H1 (cell line): ENCODE measurements at regions not wholly inside any gene's neighbourhood (a gene's known extent, or its start where the extent isn't known, plus 50 kb on each side); places are given as distances from the start of the nearest gene placed in this dataset.

Experiments used
- CTCF ChIA-PET: fragments of 300-600 bp; sonication (Branson Sonifier 250); formaldehyde crosslinking; loops from one replicate; lab custom pipeline; 2021; ENCODE audit not compliant: partially characterized antibody; lab: Charles Lee
- POLR2A ChIA-PET: fragments of 300-600 bp; sonication (Branson Sonifier 250); formaldehyde crosslinking; loops from one replicate; lab custom pipeline; 2021; ENCODE audit warnings: inconsistent platforms; ENCODE audit not compliant: partially characterized antibody; lab: Charles Lee
- DNase-seq, 2 experiments: peaks; one replicate each; pipeline versions ENCODE4 v3.0.0 to v3.0.0-alpha.2; 2010 to 2022; ENCODE audit warnings: low spot score in 2 of 2, low read depth in 1 of 2, mixed read lengths in 1 of 2
- FAIRE-seq: peaks from 2 replicates; lab custom pipeline; 2011; peaks lifted over from hg19 to GRCh38; lab: Jason Lieb, UNC
- H2AFZ ChIP-seq: 2 replicates; pipeline ENCODE4 v1.8.1; 2012; ENCODE audit warnings: low read length, inconsistent platforms
- H2AK5ac ChIP-seq: 2 replicates; pipeline ENCODE4 v1.6.1; 2013; ENCODE audit warnings: low read depth, low read length
- H2BK120ac ChIP-seq: replicated peaks from 2 replicates; pipeline ENCODE3; 2013; ENCODE audit warnings: low read depth, low read length, inconsistent platforms
- H2BK12ac ChIP-seq: 2 replicates; pipeline ENCODE4 v1.6.1; 2013; ENCODE audit warnings: low read depth, low read length
- H2BK15ac ChIP-seq: 2 replicates; pipeline ENCODE4 v1.6.1; 2013; ENCODE audit warnings: low read length
- H2BK20ac ChIP-seq: 2 replicates; pipeline ENCODE4 v1.6.1; 2013; ENCODE audit warnings: low read length
- H2BK5ac ChIP-seq: 2 replicates; pipeline ENCODE4 v1.6.1; 2013; ENCODE audit warnings: low read depth, low read length
- H3K14ac ChIP-seq: 2 replicates; pipeline ENCODE4 v1.6.1; 2013; ENCODE audit warnings: inconsistent platforms; ENCODE audit not compliant: insufficient read length
- H3K18ac ChIP-seq: 2 replicates; pipeline ENCODE4 v1.6.1; 2013; ENCODE audit warnings: low read length; ENCODE audit errors: extremely low read depth
- H3K23ac ChIP-seq: 2 replicates; pipeline ENCODE4 v1.6.1; 2013; ENCODE audit warnings: inconsistent platforms; ENCODE audit not compliant: insufficient read length
- H3K23me2 ChIP-seq: 2 replicates; pipeline ENCODE4 v1.6.1; 2013; ENCODE audit warnings: low read depth, low read length
- H3K27ac ChIP-seq: 2 replicates; pipeline ENCODE4 v1.6.1; 2011; ENCODE audit warnings: low read depth, low read length, inconsistent platforms
- H3K27me3 ChIP-seq, 4 experiments: replicated peaks in 1 of 4; 1 replicate in 1 of 4; 2 replicates in 3 of 4; pipeline versions ENCODE4 v1.6.1 to v1.8.1; 2011 to 2013; ENCODE audit warnings: low read length in 3 of 4, mild to moderate bottlenecking in 3 of 4, inconsistent platforms in 2 of 4, mixed read lengths in 2 of 4, moderate library complexity in 1 of 4; ENCODE audit not compliant: control insufficient read depth in 3 of 4, insufficient read depth in 3 of 4; ENCODE audit errors: extremely low read depth in 1 of 4
- H3K36me3 ChIP-seq, 4 experiments: 2 replicates each; pipeline versions ENCODE4 v1.6.1 to v1.8.1; 2011 to 2013; ENCODE audit warnings: mild to moderate bottlenecking in 4 of 4, low read length in 3 of 4, moderate library complexity in 2 of 4, control low read depth in 1 of 4, inconsistent platforms in 1 of 4; ENCODE audit not compliant: insufficient read depth in 4 of 4, control insufficient read depth in 2 of 4
- H3K4ac ChIP-seq: replicated peaks from 2 replicates; pipeline ENCODE3; 2013; ENCODE audit warnings: low read length, low read depth, mixed read lengths, inconsistent platforms; ENCODE audit not compliant: insufficient read length
- H3K4me1 ChIP-seq, 4 experiments: replicated peaks in 1 of 4; 1 replicate in 1 of 4; 2 replicates in 3 of 4; pipeline versions ENCODE4 v1.6.1 to v1.8.1; 2011 to 2013; ENCODE audit warnings: low read length in 3 of 4, inconsistent platforms in 2 of 4, mixed read lengths in 1 of 4; ENCODE audit not compliant: insufficient read depth in 4 of 4, control insufficient read depth in 3 of 4
- H3K4me2 ChIP-seq, 2 experiments: 2 replicates each; pipeline versions ENCODE4 v1.6.1 to v1.8.1; 2011 to 2013; ENCODE audit warnings: low read depth in 2 of 2, low read length in 2 of 2, control low read depth in 1 of 2, inconsistent platforms in 1 of 2, mild to moderate bottlenecking in 1 of 2; ENCODE audit not compliant: insufficient read depth in 1 of 2
- H3K4me3 ChIP-seq, 4 experiments: fragments of 200-600, 300-600 bp in 1 of 4; sonication (generic), shearing (Covaris generic), sonication (Bioruptor Twin) in 1 of 4; 2 replicates each; pipeline versions ENCODE4 v1.5.1 to v1.8.1; 2011 to 2016; ENCODE audit warnings: low read length in 4 of 4, low read depth in 3 of 4, control low read depth in 2 of 4, inconsistent platforms in 2 of 4, mild to moderate bottlenecking in 2 of 4, mixed read lengths in 1 of 4, moderate library complexity in 1 of 4; ENCODE audit not compliant: insufficient read depth in 2 of 4; ENCODE audit errors: extremely low read depth in 1 of 4
- H3K56ac ChIP-seq: replicated peaks from 2 replicates; pipeline ENCODE3; 2013; ENCODE audit warnings: low read depth, mild to moderate bottlenecking, mixed read lengths, low read length, inconsistent platforms; ENCODE audit not compliant: insufficient read length
- H3K79me1 ChIP-seq: 2 replicates; pipeline ENCODE4 v1.6.1; 2013; ENCODE audit warnings: low read depth, low read length, control low read depth
- H3K79me2 ChIP-seq, 2 experiments: 2 replicates each; pipeline versions ENCODE4 v1.6.1 to v1.8.1; 2012 to 2013; ENCODE audit warnings: low read length in 2 of 2, mild to moderate bottlenecking in 2 of 2, inconsistent platforms in 1 of 2; ENCODE audit not compliant: insufficient read depth in 2 of 2, control insufficient read depth in 1 of 2
- H3K9ac ChIP-seq, 4 experiments: replicated peaks in 1 of 4; 1 replicate in 1 of 4; 2 replicates in 3 of 4; pipeline versions ENCODE4 v1.6.1 to v1.8.1; 2011 to 2013; ENCODE audit warnings: low read depth in 3 of 4, low read length in 3 of 4, control low read depth in 2 of 4, mild to moderate bottlenecking in 2 of 4, moderate library complexity in 2 of 4, inconsistent platforms in 1 of 4; ENCODE audit errors: extremely low read depth in 1 of 4
- H3K9me3 ChIP-seq, 2 experiments: 2 replicates each; pipeline versions ENCODE4 v1.6.1 to v1.8.1; 2012 to 2013; ENCODE audit warnings: mild to moderate bottlenecking in 2 of 2, moderate library complexity in 2 of 2, control low read depth in 1 of 2, inconsistent platforms in 1 of 2, low read depth in 1 of 2, low read length in 1 of 2, mixed read lengths in 1 of 2; ENCODE audit not compliant: insufficient read depth in 2 of 2
- H4K20me1 ChIP-seq, 2 experiments: replicated peaks in 1 of 2; 2 replicates each; pipeline versions ENCODE3 to v1.8.1; 2011 to 2013; ENCODE audit warnings: inconsistent platforms in 2 of 2, low read length in 2 of 2, mild to moderate bottlenecking in 1 of 2; ENCODE audit not compliant: insufficient read depth in 2 of 2, control insufficient read depth in 1 of 2
- H4K5ac ChIP-seq: 2 replicates; pipeline ENCODE4 v1.6.1; 2013; ENCODE audit warnings: low read length, low read depth, mixed read lengths, inconsistent platforms; ENCODE audit not compliant: insufficient read length
- H4K8ac ChIP-seq: 2 replicates; pipeline ENCODE4 v1.8.0; 2013; ENCODE audit warnings: mild to moderate bottlenecking, moderate library complexity, low read length, inconsistent platforms; ENCODE audit not compliant: insufficient read depth; ENCODE audit errors: extremely low read depth
- H4K91ac ChIP-seq: replicated peaks from 2 replicates; pipeline ENCODE3; 2013; ENCODE audit warnings: low read length, mixed read lengths, inconsistent platforms; ENCODE audit not compliant: insufficient read length
- POU5F1 ChIP-seq: IDR thresholded peaks from 2 replicates; pipeline ENCODE4 v1.6.1; 2011; ENCODE audit warnings: low read depth, mild to moderate bottlenecking, low read length, moderate library complexity
- SP1 ChIP-seq: IDR thresholded peaks from 2 replicates; pipeline ENCODE4 v1.6.1; 2011; ENCODE audit warnings: low read depth, low read length
- TAF1 ChIP-seq: IDR thresholded peaks from 2 replicates; pipeline ENCODE4 v1.6.1; 2011; ENCODE audit warnings: mild to moderate bottlenecking, low read depth, low read length
- WGBS, 2 experiments: shearing (Covaris generic) in 1 of 2; methylation state at CpG; one replicate each; pipeline versions ENCODE4 v1.1.6 to v1.1.7; 2013 to 2015; ENCODE audit warnings: low lambda C conversion rate in 2 of 2, mixed read lengths in 2 of 2, inconsistent platforms in 1 of 2, low coverage in 1 of 2, missing lambda C conversion rate in 1 of 2; ENCODE audit not compliant: insufficient replicate concordance in 2 of 2, insufficient coverage in 1 of 2, insufficient read length in 1 of 2; ENCODE audit errors: extremely low coverage in 1 of 2, missing lambda C conversion rate in 1 of 2; 5-methylcytosine and 5-hydroxymethylcytosine counted together
- TF ChIP-seq, protein P1 (sequence below): IDR thresholded peaks from 2 replicates; pipeline ENCODE4 v1.6.1; 2011; ENCODE audit warnings: low read length, improper control_type of control experiment
- TF ChIP-seq, protein P2 (sequence below): IDR thresholded peaks from 2 replicates; pipeline ENCODE4 v1.6.1; 2011; ENCODE audit warnings: low read depth, mild to moderate bottlenecking, low read length; ENCODE audit not compliant: insufficient read depth
- TF ChIP-seq, protein P3 (sequence below): IDR thresholded peaks from 2 replicates; pipeline ENCODE4 v1.6.1; 2012; ENCODE audit warnings: inconsistent platforms

DNA sequence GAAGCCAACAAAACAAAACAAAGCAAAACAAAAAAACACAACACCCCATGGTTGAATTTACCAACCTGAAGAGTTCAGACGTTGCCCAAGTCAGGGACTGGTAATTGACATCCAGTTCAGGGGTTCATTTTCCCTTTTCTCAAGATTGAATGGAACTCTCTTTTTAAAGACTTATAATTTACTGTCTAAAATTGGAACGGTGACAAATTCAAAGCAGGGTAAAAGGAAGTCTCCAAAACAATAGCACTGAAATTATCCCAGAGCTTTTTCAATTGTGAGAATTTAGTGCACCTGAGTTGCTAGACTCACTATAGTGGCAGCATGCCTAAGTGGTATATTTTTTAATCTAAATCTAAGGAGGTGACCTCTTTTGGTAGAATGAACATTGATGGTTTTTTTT lies 90.9 kb upstream of the PREP start:
- no peak overlapping the region for H2AFZ ChIP-seq
- H2BK12ac ChIP-seq: no peak overlapping the region
- no peak overlapping the region for H4K91ac ChIP-seq
- no peak for DNase-seq
- no peaks in the 10 kb centered on the region for H3K79me2 ChIP-seq
- H2AK5ac ChIP-seq: no peak overlapping the region
- H3K4me1 ChIP-seq: no peaks in the 10 kb centered on the region; a peak in 1 of 7 replicates
- H3K4ac ChIP-seq: no peak overlapping the region
- H2BK20ac ChIP-seq: no peak overlapping the region
- H3K36me3 ChIP-seq: no peaks in the 10 kb centered on the region
- H3K23ac ChIP-seq: no peak overlapping the region
- ChIA-PET POLR2A (no interaction called here), CTCF (no interaction called here)
- no peak for FAIRE-seq
- no peak overlapping the region for H3K4me2 ChIP-seq
- H3K56ac ChIP-seq: no peak overlapping the region
- H3K23me2 ChIP-seq: no peaks in the 10 kb centered on the region
- no peaks in the 10 kb centered on the region for H3K79me1 ChIP-seq
- no peak overlapping the region for H3K18ac ChIP-seq
- no peak overlapping the region for H4K8ac ChIP-seq
- no peak overlapping the region for H2BK5ac ChIP-seq
- H3K9me3 ChIP-seq: no peaks in the 10 kb centered on the region
- no peaks in the 10 kb centered on the region for H4K20me1 ChIP-seq
- no peak overlapping the region for H2BK120ac ChIP-seq
- no peaks in the 10 kb centered on the region for H3K27me3 ChIP-seq
- no peak overlapping the region for H3K9ac ChIP-seq
- H4K5ac ChIP-seq: no peak overlapping the region
- 74% methylated on average over 2 of the region's 2 CpGs; no CpG with 5 or more reads in 1 of the 2 experiments for WGBS, 2 experiments
- no peak overlapping the region for H3K27ac ChIP-seq
- H3K4me3 ChIP-seq: no peak overlapping the region
- no peak overlapping the region for H2BK15ac ChIP-seq
- H3K14ac ChIP-seq: no peak overlapping the region
- TF ChIP-seq POU5F1: no peak
- TF ChIP-seq, protein P1, sequence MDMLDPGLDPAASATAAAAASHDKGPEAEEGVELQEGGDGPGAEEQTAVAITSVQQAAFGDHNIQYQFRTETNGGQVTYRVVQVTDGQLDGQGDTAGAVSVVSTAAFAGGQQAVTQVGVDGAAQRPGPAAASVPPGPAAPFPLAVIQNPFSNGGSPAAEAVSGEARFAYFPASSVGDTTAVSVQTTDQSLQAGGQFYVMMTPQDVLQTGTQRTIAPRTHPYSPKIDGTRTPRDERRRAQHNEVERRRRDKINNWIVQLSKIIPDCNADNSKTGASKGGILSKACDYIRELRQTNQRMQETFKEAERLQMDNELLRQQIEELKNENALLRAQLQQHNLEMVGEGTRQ: no peak
- TF ChIP-seq, protein P2, sequence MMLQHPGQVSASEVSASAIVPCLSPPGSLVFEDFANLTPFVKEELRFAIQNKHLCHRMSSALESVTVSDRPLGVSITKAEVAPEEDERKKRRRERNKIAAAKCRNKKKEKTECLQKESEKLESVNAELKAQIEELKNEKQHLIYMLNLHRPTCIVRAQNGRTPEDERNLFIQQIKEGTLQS: no peak
- TF ChIP-seq, protein P3, sequence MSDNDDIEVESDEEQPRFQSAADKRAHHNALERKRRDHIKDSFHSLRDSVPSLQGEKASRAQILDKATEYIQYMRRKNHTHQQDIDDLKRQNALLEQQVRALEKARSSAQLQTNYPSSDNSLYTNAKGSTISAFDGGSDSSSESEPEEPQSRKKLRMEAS: no peak
- TF ChIP-seq SP1: no peak
- no peak for TF ChIP-seq TAF1
